KOPT-K1 (cell line): ENCODE measurements at regions not wholly inside any gene's neighbourhood (a gene's known extent, or its start where the extent isn't known, plus 50 kb on each side); places are given as distances from the start of the nearest gene placed in this dataset.
"Not testable (repeated sequence)": the region's sequence is repeated elsewhere in the genome, so short reads cannot be mapped to it uniquely, and the experiment has no call there.

Source experiments
- H3K27ac ChIP-seq: fragments of 200-600 bp; sonication (generic); 2 replicates; pipeline ENCODE4 v1.5.1; 2016; ENCODE audit warnings: antibody characterized with exemption, mild to moderate bottlenecking, low read depth, low read length; ENCODE audit not compliant: poor library complexity, severe bottlenecking
- H3K36me3 ChIP-seq: fragments of 200-600 bp; sonication (generic); 2 replicates; pipeline ENCODE4 v1.5.1; 2017; ENCODE audit warnings: antibody characterized with exemption, mild to moderate bottlenecking, low read length, moderate library complexity; ENCODE audit not compliant: insufficient read depth
- H3K9me3 ChIP-seq: fragments of 200-600 bp; sonication (generic); 2 replicates; pipeline ENCODE4 v1.5.1; 2017; ENCODE audit warnings: antibody characterized with exemption, low read length, mild to moderate bottlenecking; ENCODE audit not compliant: insufficient read depth, poor library complexity, severe bottlenecking

DNA sequence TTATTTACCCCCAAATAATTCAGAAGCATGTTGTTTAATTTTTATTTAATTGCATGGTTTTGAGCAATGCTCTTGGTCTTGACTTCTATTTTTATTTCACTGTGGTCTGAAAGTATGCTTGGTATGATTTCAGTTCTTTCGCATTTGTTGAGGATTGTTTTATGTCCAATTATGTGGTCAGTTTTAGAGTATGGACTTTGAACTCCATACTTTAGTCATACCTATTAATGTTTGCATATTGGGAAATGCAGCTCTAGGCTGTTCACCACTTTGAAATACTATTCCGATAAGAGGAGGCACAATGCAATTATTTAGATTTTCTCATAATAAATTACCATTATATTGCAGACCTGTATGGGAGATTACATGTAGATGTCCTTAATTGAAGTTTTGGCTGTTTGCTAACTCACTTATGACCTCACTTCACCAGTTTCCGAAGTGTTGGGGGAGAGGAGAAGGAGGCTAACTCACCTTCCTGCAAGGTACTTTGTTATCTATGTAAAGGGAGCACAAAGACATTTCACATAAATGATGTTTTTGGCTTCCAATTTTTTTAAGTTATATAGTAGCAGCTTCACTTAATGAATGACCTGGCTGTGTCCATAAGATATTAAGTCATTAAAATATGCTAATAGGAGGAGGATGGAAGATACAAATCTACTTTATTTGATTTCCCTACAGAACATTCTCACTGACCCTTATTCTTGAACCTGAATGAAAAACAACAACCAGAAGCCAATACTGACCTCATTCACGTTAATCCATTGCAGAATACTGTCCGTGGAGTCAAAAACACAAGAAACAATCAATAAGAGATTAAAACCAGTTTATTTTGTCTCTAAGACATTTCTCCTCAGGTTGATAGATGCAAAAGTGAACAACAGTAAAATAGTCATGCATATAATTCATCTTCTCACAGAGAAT is 970.3 kb upstream of the ARRDC3 start:
- Histone ChIP-seq H3K9me3 (no peaks in the 10 kb centered on the region), H3K36me3 (no peaks in the 10 kb centered on the region), H3K27ac (no peak overlapping the region)

DNA sequence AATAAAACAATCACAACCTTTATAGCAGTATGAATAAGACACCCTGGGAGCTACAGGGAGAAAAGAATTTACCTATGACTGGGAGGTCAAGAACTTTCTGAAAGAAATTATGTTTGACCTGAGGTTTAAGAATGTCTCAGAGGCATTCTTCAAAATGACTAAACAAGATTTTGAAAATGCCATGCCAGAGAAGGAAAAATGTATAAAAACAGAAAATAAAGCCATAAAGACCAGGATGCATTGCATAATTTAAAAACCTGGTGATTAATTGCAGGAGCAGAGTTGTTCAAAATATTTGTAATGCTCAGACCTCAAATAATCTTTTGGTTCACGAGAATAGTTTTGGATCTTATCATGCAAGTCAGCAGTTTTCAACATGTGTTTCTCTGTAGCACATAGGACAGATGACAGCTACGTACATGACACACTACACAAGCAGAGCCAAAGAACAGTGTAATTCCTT is 954.7 kb upstream of the ARRDC3 start:
- Histone ChIP-seq H3K36me3 (no peaks in the 10 kb centered on the region), H3K9me3 (no peaks in the 10 kb centered on the region), H3K27ac (no peak overlapping the region)

DNA sequence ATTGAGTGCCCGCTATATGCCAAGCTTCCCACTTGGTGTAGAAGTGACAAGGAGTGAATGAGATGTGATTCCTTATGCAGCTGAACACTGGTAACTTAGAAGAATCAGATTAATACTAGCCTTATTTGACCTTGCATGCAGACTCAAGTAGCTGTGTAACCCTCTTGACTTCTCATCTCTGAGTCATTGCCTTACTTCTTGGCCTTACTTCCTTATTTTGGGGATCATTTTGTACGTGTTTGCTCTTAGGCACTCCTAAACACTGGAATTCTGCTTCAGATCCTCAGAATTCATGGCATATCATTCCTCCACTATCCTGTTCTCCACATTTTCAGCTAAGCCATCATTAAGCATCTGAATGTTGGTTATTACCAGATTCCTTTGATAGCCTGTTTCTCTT is 948.9 kb upstream of the ARRDC3 start:
- Histone ChIP-seq H3K27ac (no peak overlapping the region), H3K9me3 (no peaks in the 10 kb centered on the region), H3K36me3 (no peaks in the 10 kb centered on the region)

DNA sequence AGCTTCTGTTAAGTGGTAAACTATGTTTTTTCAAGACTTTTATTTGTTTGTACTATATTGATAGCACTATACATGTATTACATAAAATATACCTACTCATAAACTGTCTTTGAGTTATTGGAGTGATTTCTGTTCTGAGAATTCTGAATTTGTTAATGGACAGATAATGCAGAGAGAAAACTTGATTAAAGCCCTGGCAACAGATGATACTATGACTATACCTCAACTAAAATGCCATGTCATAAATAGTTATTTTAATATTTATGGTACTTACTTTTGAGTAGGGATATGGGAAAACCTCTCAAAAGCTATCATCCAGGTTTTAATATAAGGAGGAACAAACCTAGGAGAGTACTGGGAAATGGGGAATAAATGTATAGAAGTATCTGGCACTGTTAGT is 947.2 kb upstream of the ARRDC3 start:
- no peaks in the 10 kb centered on the region for H3K9me3 ChIP-seq
- no peak overlapping the region for H3K27ac ChIP-seq
- H3K36me3 ChIP-seq, result no peaks in the 10 kb centered on the region

DNA sequence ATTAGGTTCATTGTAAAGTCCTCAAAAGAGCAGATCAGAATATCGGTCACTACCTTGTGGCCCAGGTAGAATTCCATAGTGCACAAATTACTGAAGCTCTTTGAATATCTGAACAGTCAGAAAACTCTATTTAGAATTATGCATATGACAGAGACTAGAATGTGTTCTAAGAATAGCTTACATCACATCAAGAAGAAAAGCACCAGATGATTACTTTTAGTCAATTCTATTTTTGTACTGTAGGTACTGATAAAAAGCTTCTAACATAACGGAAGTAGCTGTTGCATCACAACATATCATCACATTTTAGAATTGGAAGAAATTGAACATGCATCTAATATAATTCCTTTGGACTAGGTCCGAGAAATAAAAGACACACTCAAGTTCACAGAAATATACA is 946.6 kb upstream of the ARRDC3 start:
- H3K27ac ChIP-seq, result no peak overlapping the region
- H3K36me3 ChIP-seq, result no peaks in the 10 kb centered on the region
- no peaks in the 10 kb centered on the region for H3K9me3 ChIP-seq

DNA sequence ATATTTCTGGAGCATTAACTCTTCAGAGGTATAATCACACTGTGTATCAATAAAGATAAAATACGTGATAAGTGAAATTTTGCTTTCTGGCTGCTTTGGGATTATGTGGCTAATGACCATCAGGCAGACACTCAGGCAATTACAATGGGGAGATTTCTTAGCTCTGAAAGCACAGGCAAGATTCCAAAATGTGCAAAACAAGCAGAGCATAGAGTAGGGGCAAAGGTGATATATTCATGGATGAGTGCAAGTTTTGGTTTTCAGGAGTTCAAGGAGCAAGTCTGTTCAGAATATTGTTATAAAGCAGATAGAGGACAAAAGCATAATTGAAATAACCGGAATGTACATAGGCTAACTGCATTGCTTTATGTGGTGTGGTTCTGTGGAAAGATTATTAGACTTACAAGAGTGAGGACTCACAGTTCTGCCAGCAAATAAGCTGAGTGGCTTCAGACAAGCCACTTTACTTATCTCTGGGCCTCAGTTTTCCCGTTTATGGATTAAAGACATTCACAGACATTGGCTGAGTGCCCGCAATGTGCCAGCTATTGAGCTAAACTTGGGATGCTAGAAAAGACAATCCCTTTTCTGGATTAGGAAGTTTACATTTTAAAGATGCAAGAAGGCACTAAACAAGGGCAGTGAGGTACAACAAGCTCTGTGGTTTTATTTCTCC is 945.6 kb upstream of the ARRDC3 start:
- no peak overlapping the region for H3K27ac ChIP-seq
- no peaks in the 10 kb centered on the region for H3K36me3 ChIP-seq
- H3K9me3 ChIP-seq, result no peaks in the 10 kb centered on the region

DNA sequence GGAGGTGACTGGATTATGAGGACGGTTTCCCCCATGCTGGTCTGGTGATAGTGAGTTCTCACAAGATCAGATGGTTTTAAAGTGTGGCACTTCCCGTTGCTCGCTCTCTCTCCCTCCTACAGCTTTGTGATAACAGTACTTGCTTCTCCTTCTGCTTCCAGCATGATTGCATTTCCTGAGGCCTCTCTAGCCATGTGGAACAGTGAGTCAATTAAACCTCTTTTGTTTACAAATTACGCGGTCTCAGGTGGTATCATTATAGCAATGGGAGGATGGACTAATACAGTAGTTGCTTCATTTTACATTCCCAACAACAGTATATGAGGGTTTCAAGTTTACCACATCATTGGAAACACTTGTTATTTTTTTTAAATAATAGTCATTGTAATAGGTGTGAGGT is 937.3 kb upstream of the ARRDC3 start:
- no peaks in the 10 kb centered on the region for H3K9me3 ChIP-seq
- H3K27ac ChIP-seq, result no peak overlapping the region
- H3K36me3 ChIP-seq, result no peaks in the 10 kb centered on the region

DNA sequence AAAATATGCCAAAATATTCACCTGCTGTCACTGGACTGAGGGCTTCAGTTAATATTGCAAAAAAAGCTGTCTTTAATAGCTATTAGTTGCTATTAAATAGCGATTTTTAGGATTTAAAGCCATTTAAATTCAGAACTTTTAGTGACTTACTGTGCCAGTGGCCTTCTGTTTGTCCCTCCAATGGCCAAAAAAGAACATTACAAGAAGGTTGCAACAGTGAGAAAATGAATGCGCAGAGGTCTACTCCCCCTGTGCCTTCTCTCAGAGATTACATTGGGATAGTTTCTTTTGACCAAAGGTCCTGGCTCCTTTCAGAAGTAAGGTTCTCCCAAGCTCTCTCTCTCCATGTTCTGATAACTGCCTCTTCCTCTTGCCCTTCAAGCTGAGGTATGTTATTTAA is 930.3 kb upstream of the ARRDC3 start:
- Histone ChIP-seq H3K27ac (no peak overlapping the region), H3K9me3 (no peaks in the 10 kb centered on the region), H3K36me3 (no peaks in the 10 kb centered on the region)

DNA sequence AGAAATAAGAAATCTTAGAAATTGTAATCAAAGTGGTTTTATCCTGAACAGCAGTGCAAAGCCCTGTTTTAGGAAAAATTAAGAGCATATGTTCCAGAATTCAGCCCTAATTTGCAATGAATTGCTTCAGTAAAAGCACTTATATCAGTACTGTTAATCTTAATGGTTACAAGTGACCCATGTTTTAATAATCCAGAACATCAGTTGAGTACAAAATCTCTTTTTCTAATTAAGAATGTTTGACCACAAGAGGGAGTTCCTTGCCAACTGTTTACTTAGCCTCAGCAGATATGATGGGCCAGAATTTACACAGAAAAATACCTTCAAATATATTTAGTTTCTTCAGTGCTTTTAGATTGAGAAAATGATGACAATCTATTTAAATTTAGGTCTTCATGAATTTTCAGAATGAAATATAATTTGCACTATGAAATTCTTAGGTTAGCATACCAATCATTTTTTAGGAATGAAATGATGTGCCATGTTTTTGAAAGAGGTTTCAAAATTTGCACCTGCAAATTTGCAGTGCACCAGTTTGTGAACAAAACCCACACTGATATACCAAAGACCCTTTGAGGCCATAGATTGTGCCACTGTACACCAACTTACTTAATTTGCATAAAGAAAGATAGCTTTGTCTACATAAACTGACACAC is 926.3 kb upstream of the ARRDC3 start:
- Histone ChIP-seq H3K27ac (no peak overlapping the region), H3K9me3 (no peaks in the 10 kb centered on the region), H3K36me3 (no peaks in the 10 kb centered on the region)

DNA sequence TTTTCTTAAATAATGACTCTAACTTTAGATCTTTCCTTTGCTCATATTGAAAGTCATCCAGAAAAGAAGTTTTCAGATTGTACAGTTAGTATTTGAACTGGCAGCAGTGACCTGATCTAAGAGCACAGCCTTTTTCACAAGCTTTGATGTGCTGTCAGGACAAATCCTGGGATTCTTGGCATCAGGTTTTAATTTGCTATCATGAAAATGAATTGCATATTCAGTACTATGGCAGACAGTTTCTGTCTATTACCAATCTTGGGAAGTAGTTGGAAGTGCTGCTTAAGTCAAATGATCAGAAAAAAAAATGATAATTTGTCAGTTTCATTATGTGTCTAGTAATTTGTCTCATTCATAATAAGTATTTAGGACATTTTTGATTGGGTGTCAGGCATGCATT is 925.6 kb upstream of the ARRDC3 start:
- no peaks in the 10 kb centered on the region for H3K36me3 ChIP-seq
- no peak overlapping the region for H3K27ac ChIP-seq
- H3K9me3 ChIP-seq, result no peaks in the 10 kb centered on the region

DNA sequence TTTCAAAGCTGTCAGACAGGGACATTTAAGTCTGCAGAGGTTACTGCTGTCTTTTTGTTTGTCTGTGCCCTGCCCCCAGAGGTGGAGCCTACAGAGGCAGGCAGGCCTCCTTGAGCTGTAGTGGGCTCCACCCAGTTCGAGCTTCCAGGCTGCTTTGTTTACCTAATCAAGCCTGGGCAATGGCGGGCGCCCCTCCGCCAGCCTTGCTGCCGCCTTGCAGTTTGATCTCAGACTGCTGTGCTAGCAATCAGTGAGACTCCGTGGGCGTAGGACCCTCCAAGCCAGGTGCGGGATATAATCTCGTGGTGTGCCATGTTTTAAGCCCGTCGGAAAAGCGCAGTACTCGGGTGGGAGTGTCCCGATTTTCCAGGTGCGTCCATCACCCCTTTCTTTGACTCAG is 919.2 kb upstream of the ARRDC3 start:
- not testable (repeated sequence) for H3K36me3 ChIP-seq, H3K27ac ChIP-seq, H3K9me3 ChIP-seq

DNA sequence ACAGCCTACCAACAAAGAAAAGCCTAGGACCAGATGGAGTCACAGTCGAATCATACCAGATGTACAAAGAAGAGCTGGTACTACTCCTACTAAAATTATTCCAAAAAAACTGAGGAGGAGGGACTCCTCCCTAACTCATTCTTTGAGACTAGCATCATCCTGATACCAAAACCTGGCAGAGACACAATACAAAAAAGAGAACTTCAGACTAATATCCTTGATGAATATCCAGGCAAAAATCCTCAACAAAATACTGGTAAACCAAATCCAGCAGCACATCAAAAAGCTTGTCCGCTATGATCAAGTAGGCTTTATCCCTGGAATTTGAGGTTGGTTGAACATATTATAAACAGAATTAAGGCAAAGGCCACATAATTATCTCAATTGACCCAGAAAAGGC is 900.4 kb upstream of the ARRDC3 start:
- H3K27ac ChIP-seq, result no peak overlapping the region
- no peaks in the 10 kb centered on the region for H3K9me3 ChIP-seq
- H3K36me3 ChIP-seq, result no peaks in the 10 kb centered on the region

DNA sequence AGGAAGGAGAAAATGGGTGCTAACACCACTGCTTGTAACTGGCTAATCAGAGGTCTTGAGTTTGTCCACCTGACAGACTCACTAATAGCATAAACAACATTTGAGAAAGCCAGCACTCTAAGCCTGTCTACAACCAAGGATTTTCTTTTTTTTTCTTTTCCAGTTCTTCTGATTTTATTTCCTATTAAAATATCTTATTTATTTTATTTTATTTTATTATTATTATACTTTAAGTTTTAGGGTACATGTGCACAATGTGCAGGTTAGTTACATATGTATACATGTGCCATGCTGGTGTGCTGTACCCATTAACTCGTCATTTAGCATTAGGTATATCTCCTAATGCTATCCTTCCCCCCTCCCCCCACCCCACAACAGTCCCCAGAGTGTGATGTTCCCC is 888.6 kb upstream of the ARRDC3 start:
- H3K27ac ChIP-seq, H3K9me3 ChIP-seq, H3K36me3 ChIP-seq: not testable (repeated sequence)

DNA sequence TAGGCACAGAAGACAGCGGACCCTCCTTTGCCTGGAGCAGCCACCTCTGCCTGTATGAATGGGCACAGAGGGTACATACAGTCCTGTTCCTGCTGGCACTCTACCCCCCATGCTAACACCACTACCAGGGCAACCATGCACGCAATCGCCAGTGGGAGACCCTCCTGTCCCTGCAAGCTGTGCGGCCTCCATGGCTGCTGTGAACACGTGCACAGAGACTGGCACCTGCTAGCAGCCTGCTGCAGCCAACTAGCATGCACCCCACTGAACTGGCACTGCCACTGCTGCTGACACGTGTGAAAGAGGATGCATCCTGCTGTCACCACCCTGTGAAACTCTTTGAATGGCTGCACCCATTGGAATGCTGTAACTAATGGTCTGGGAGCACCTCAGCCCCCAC is 885.2 kb upstream of the ARRDC3 start:
- Histone ChIP-seq H3K27ac (no peak overlapping the region), H3K36me3 (no peaks in the 10 kb centered on the region), H3K9me3 (no peaks in the 10 kb centered on the region)

DNA sequence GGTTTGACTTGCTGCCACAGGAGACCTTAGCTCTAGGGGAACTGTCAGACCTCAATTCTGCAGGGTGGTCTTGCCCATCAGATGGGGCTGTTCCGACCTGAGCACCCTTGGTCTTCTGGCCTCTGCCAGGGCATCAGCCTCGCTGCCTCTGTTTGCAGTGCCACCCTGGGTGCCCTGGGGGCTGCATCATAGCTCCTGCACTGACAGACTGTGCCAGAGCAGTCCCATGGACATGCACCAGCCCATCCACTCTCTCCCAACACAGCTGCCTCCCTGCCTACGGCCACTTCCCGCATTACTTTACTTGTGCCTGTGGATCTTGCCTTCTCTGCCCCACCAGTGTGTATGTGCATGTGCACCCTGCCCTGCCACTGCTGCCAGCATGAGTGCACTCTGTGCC is 884.7 kb upstream of the ARRDC3 start:
- no peaks in the 10 kb centered on the region for H3K9me3 ChIP-seq
- H3K27ac ChIP-seq, result no peak overlapping the region

More for the DNA sequence above, 884.7 kb upstream of the ARRDC3 start:
- H3K36me3 ChIP-seq, result no peaks in the 10 kb centered on the region
